ENCODE measurements at regions not wholly inside any gene's neighbourhood (a gene's known extent, or its start where the extent isn't known, plus 50 kb on each side); places are given as distances from the start of the nearest gene placed in this dataset.

DNA sequence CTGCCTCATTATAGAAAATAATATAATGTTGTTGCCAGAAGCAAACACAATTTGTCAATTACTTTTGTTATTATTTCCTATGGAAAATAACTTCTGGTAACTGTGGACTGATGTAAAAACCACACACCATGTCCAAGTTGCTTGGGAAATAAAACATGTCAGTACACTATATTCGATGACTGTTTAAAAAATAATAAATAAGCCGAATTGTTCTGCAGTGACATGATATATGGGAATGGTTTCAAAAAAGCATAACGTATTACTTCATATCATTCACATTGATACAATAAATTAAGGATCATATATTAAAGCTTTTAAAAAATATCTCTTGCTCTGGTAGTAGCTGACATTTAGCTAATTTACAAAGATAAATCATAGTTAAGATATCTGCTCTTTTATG is 2062.1 kb downstream of the PCDH9 start (continued):
- TF ChIP-seq NFATC3 (CRISPR knock-in tag; IDR thresholded peaks at IDR 0.05) (no peak), ZNF143 (CRISPR knock-in tag; IDR thresholded peaks at IDR 0.05) (no peak)

DNA sequence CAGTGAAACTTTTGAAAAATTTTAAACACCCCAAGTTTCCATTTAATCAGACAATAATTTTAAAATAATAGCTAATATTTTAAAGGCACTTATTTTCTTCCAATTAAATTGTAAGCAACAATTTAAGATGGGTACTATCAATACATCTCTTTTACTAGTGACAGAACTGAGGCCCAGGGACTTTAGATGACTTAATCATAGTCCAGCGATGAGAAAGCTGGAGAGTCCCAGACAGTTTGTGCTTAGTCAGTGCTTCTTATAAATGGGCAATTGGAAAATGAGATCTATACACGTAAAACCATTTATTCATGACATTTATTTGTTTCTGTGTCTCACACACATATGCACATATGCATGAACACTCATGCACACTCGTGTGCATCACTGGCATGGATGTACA is 2063.5 kb downstream of the PCDH9 start:
- Histone ChIP-seq H3K4me1 (ENCODE audit: insufficient read depth, low read length) (no peaks in the 10 kb centered on the region), H3K4me2 (ENCODE audit: low read depth, low read length) (no peak overlapping the region)
- TF ChIP-seq ZFP90 (CRISPR knock-in tag; IDR thresholded peaks at IDR 0.05; ENCODE audit: borderline replicate concordance) = no peak
- TF ChIP-seq ZNF775 (CRISPR knock-in tag; IDR thresholded peaks at IDR 0.05; ENCODE audit: borderline replicate concordance) = no peak
- no peak for TF ChIP-seq ZNF256 (CRISPR knock-in tag; conservative IDR thresholded peaks at IDR 0.05)
- TF ChIP-seq ZNF816 (CRISPR knock-in tag; IDR thresholded peaks at IDR 0.05; ENCODE audit: borderline replicate concordance) = no peak
- TF ChIP-seq ZNF761 (CRISPR knock-in tag; conservative IDR thresholded peaks at IDR 0.05) = no peak
- no peak for TF ChIP-seq JARID2 (CRISPR knock-in tag; IDR thresholded peaks at IDR 0.05; ENCODE audit: insufficient replicate concordance)
- TF ChIP-seq ZNF879 (CRISPR knock-in tag; IDR thresholded peaks at IDR 0.05) = no peak
- TF ChIP-seq ZBTB3 (CRISPR knock-in tag; IDR thresholded peaks at IDR 0.05; ENCODE audit: borderline replicate concordance, low read depth) = no peak
- TF ChIP-seq, protein P1, sequence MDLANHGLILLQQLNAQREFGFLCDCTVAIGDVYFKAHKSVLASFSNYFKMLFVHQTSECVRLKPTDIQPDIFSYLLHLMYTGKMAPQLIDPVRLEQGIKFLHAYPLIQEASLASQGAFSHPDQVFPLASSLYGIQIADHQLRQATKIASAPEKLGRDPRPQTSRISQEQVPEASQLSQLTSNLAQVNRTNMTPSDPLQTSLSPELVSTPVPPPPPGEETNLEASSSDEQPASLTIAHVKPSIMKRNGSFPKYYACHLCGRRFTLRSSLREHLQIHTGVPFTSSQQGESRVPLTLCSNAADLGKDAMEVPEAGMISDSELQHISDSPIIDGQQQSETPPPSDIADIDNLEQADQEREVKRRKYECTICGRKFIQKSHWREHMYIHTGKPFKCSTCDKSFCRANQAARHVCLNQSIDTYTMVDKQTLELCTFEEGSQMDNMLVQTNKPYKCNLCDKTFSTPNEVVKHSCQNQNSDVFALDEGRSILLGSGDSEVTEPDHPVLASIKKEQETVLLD (CRISPR knock-in tag; IDR thresholded peaks at IDR 0.05; ENCODE audit: low read depth) = no peak
- no peak for TF ChIP-seq BRCA1 (CRISPR knock-in tag; IDR thresholded peaks at IDR 0.05)
- TF ChIP-seq PHB2 (IDR thresholded peaks at IDR 0.05; ENCODE audit: partially characterized antibody) = no peak
- TF ChIP-seq, protein P2, sequence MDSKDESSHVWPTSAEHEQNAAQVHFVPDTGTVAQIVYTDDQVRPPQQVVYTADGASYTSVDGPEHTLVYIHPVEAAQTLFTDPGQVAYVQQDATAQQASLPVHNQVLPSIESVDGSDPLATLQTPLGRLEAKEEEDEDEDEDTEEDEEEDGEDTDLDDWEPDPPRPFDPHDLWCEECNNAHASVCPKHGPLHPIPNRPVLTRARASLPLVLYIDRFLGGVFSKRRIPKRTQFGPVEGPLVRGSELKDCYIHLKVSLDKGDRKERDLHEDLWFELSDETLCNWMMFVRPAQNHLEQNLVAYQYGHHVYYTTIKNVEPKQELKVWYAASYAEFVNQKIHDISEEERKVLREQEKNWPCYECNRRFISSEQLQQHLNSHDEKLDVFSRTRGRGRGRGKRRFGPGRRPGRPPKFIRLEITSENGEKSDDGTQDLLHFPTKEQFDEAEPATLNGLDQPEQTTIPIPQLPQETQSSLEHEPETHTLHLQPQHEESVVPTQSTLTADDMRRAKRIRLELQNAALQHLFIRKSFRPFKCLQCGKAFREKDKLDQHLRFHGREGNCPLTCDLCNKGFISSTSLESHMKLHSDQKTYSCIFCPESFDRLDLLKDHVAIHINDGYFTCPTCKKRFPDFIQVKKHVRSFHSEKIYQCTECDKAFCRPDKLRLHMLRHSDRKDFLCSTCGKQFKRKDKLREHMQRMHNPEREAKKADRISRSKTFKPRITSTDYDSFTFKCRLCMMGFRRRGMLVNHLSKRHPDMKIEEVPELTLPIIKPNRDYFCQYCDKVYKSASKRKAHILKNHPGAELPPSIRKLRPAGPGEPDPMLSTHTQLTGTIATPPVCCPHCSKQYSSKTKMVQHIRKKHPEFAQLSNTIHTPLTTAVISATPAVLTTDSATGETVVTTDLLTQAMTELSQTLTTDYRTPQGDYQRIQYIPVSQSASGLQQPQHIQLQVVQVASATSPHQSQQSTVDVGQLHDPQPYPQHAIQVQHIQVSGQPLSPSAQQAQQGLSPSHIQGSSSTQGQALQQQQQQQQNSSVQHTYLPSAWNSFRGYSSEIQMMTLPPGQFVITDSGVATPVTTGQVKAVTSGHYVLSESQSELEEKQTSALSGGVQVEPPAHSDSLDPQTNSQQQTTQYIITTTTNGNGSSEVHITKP (CRISPR knock-in tag; IDR thresholded peaks at IDR 0.05; ENCODE audit: low read depth) = no peak
- no peak for TF ChIP-seq KDM5B (CRISPR knock-in tag; IDR thresholded peaks at IDR 0.05; ENCODE audit: borderline replicate concordance)
- no peak for TF ChIP-seq XBP1 (CRISPR knock-in tag; IDR thresholded peaks at IDR 0.05)
- no peak for TF ChIP-seq ZNF431 (CRISPR knock-in tag; IDR thresholded peaks at IDR 0.05; ENCODE audit: borderline replicate concordance, low read depth)
- TF ChIP-seq, protein P3, sequence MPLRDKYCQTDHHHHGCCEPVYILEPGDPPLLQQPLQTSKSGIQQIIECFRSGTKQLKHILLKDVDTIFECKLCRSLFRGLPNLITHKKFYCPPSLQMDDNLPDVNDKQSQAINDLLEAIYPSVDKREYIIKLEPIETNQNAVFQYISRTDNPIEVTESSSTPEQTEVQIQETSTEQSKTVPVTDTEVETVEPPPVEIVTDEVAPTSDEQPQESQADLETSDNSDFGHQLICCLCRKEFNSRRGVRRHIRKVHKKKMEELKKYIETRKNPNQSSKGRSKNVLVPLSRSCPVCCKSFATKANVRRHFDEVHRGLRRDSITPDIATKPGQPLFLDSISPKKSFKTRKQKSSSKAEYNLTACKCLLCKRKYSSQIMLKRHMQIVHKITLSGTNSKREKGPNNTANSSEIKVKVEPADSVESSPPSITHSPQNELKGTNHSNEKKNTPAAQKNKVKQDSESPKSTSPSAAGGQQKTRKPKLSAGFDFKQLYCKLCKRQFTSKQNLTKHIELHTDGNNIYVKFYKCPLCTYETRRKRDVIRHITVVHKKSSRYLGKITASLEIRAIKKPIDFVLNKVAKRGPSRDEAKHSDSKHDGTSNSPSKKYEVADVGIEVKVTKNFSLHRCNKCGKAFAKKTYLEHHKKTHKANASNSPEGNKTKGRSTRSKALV (CRISPR knock-in tag; IDR thresholded peaks at IDR 0.05) = no peak
- TF ChIP-seq HOXA9 (CRISPR knock-in tag; IDR thresholded peaks at IDR 0.05; ENCODE audit: borderline replicate concordance) = no peak

More for the DNA sequence above, 2063.5 kb downstream of the PCDH9 start:
- no peaks in the 10 kb centered on the region for H4K20me1 ChIP-seq (ENCODE audit: insufficient read depth, low read length)
- intact Hi-C loops (cut with micrococcal nuclease; ENCODE audit: unreplicated experiment) = no loop called here
- no TSS peak for BruUV-seq (replicated peaks)
- in situ Hi-C loops (cut with HindIII; ENCODE audit: extremely low pct_ligation_motif_present, low pct_unique_long_range_greater_than_20kb) = no loop called here
- no peak overlapping the region for H3K9ac ChIP-seq (ENCODE audit: insufficient read depth, low read depth, low read length)
- no peaks in the 10 kb centered on the region for H3K79me2 ChIP-seq (ENCODE audit: insufficient read depth, low read length)
- no peaks in the 10 kb centered on the region for H3K9me3 ChIP-seq (ENCODE audit: low read length)
- ATAC-seq (no peak), DNase-seq (ENCODE audit: low spot score) (no peak), FAIRE-seq (no peak)
- H3K4me3 ChIP-seq (replicated peaks in 1 of 3; ENCODE audit: insufficient read depth in 1 of 3, low read depth in 2 of 3, low read length in 3 of 3) = no peak overlapping the region
- no peaks in the 10 kb centered on the region for H3K36me3 ChIP-seq (replicated peaks in 1 of 2; ENCODE audit: control insufficient read depth in 1 of 2, insufficient read depth in 2 of 2, low read length in 2 of 2)
- H3K27me3 ChIP-seq (ENCODE audit: control insufficient read depth in 1 of 2, insufficient read depth in 2 of 2, low read length in 2 of 2) = no peaks in the 10 kb centered on the region
- H3K27ac ChIP-seq (ENCODE audit: extremely low read length, insufficient read depth, low read length) = no peak overlapping the region
- POLR2A ChIA-PET = no interaction called here
- WGBS (ENCODE audit: low lambda C conversion rate) = 0% methylated on average over 3 of the region's 3 CpGs
- no peak overlapping the region for H2AFZ ChIP-seq (ENCODE audit: low read length)
- CTCF ChIA-PET (ENCODE audit: low intra/inter-chr PET ratio, low total read pairs) = no interaction called here
